SK-N-SH treated with all-trans-retinoic acid at 6 μM for 48 hours (cell line): ENCODE measurements at regions not wholly inside any gene's neighbourhood (a gene's known extent, or its start where the extent isn't known, plus 50 kb on each side); places are given as distances from the start of the nearest gene placed in this dataset.

Experiments
- ATAC-seq: fragments of 200-7000 bp; cut with Tn5 transposase; 3 replicates; pipeline ENCODE4 v1.9.1; 2020; ENCODE audit warnings: mild to moderate bottlenecking, moderate library complexity
- ARNTL ChIP-seq: fragments of 450-650 bp; formaldehyde crosslinking; IDR thresholded peaks from 2 replicates; pipeline ENCODE4 v1.5.0; 2020; ENCODE audit warnings: low read depth, mild to moderate bottlenecking, moderate library complexity, borderline replicate concordance
- BACH2 ChIP-seq: fragments of 250-450 bp; sonication (Bioruptor Pico); IDR thresholded peaks from 2 replicates; pipeline ENCODE4 v1.9.0; 2021; ENCODE audit warnings: mild to moderate bottlenecking, borderline replicate concordance
- CREB5 ChIP-seq: fragments of 250-450 bp; sonication (Bioruptor Pico); IDR thresholded peaks from 2 replicates; pipeline ENCODE4 v1.5.1; 2020; ENCODE audit warnings: low read depth, mild to moderate bottlenecking, moderate library complexity
- CSDC2 ChIP-seq: fragments of 250-450 bp; sonication (Bioruptor Pico); IDR thresholded peaks from 2 replicates; pipeline ENCODE4 v1.5.0; 2020; ENCODE audit warnings: mild to moderate bottlenecking, moderate library complexity
- CSRNP3 ChIP-seq: fragments of 250-450 bp; sonication (Bioruptor Pico); IDR thresholded peaks from 2 replicates; pipeline ENCODE4 v1.5.1; 2021; ENCODE audit warnings: mild to moderate bottlenecking, moderate library complexity
- ESRRG ChIP-seq: fragments of 250-450 bp; sonication (Bioruptor Pico); IDR thresholded peaks from 2 replicates; pipeline ENCODE4 v1.6.1; 2021; ENCODE audit warnings: mild to moderate bottlenecking
- GLIS3 ChIP-seq: fragments of 250-450 bp; sonication (Bioruptor Pico); IDR thresholded peaks from 2 replicates; pipeline ENCODE4 v1.5.0; 2020; ENCODE audit warnings: mild to moderate bottlenecking, moderate library complexity
- ISL1 ChIP-seq: fragments of 250-450 bp; sonication (Bioruptor Pico); IDR thresholded peaks from 2 replicates; pipeline ENCODE4 v2.1.2; 2022; ENCODE audit warnings: mild to moderate bottlenecking, moderate library complexity
- PATZ1 ChIP-seq: fragments of 250-450 bp; sonication (Bioruptor Pico); IDR thresholded peaks from 2 replicates; pipeline ENCODE4 v1.8.0; 2020; ENCODE audit warnings: mild to moderate bottlenecking, moderate library complexity, borderline replicate concordance
- POU6F1 ChIP-seq: fragments of 250-450 bp; sonication (Bioruptor Pico); IDR thresholded peaks from 2 replicates; pipeline ENCODE4 v1.8.0; 2021; ENCODE audit warnings: low read depth, mild to moderate bottlenecking, moderate library complexity, borderline replicate concordance
- PPARA ChIP-seq: fragments of 250-450 bp; sonication (Bioruptor Pico); IDR thresholded peaks from 2 replicates; pipeline ENCODE4 v1.5.0; 2020; ENCODE audit warnings: mild to moderate bottlenecking, borderline replicate concordance
- RARB ChIP-seq: fragments of 250-450 bp; sonication (Bioruptor Pico); IDR thresholded peaks from 2 replicates; pipeline ENCODE4 v1.8.0; 2021; ENCODE audit warnings: mild to moderate bottlenecking, moderate library complexity
- SNAI2 ChIP-seq: fragments of 250-450 bp; sonication (Bioruptor Pico); IDR thresholded peaks from 2 replicates; pipeline ENCODE4 v1.5.0; 2020; ENCODE audit warnings: mild to moderate bottlenecking, moderate library complexity
- TCF4 ChIP-seq: fragments of 250-450 bp; sonication (Bioruptor Pico); IDR thresholded peaks from 2 replicates; pipeline ENCODE4 v1.8.0; 2021; ENCODE audit warnings: mild to moderate bottlenecking, moderate library complexity, borderline replicate concordance
- TSHZ2 ChIP-seq: fragments of 250-450 bp; sonication (Bioruptor Pico); IDR thresholded peaks from 2 replicates; pipeline ENCODE4 v1.5.0; 2020; ENCODE audit warnings: mild to moderate bottlenecking, moderate library complexity
- ZC3H10 ChIP-seq: fragments of 250-450 bp; sonication (Bioruptor Pico); IDR thresholded peaks from 2 replicates; pipeline ENCODE4 v1.5.1; 2021; ENCODE audit warnings: mild to moderate bottlenecking, moderate library complexity
- ZFP3 ChIP-seq: fragments of 250-450 bp; sonication (Bioruptor Pico); IDR thresholded peaks from 2 replicates; pipeline ENCODE4 v1.5.0; 2020; ENCODE audit warnings: mild to moderate bottlenecking, moderate library complexity
- ZFP30 ChIP-seq: fragments of 450-650 bp; formaldehyde crosslinking; IDR thresholded peaks from 2 replicates; pipeline ENCODE4 v1.5.0; 2022; ENCODE audit warnings: mild to moderate bottlenecking, moderate library complexity
- ZNF565 ChIP-seq: fragments of 450-650 bp; formaldehyde crosslinking; conservative IDR thresholded peaks from 2 replicates; pipeline ENCODE4 v1.5.0; 2020; ENCODE audit warnings: low read depth, mild to moderate bottlenecking, moderate library complexity
- ZNF70 ChIP-seq: fragments of 450-650 bp; formaldehyde crosslinking; IDR thresholded peaks from 2 replicates; pipeline ENCODE4 v1.5.0; 2020; ENCODE audit warnings: mild to moderate bottlenecking, moderate library complexity
- ZNF8 ChIP-seq: fragments of 450-650 bp; formaldehyde crosslinking; IDR thresholded peaks from 2 replicates; pipeline ENCODE4 v1.5.0; 2020; ENCODE audit warnings: mild to moderate bottlenecking, moderate library complexity

GRCh38 chr7:17506596-17506995, 208.1 kb downstream of the AHR start:
- TF ChIP-seq ZFP3 (CRISPR knock-in tag) = no peak
- no peak for TF ChIP-seq RARB (CRISPR knock-in tag)
- TF ChIP-seq ZNF8 (CRISPR knock-in tag) = no peak
- no peak for TF ChIP-seq CREB5 (CRISPR knock-in tag)
- no peak for TF ChIP-seq SNAI2
- TF ChIP-seq BACH2 (CRISPR knock-in tag) = no peak
- TF ChIP-seq ZFP30 (CRISPR knock-in tag) = no peak
- no peak for TF ChIP-seq CSRNP3 (CRISPR knock-in tag)
- no peak for TF ChIP-seq CSDC2
- no peak for TF ChIP-seq ZNF565 (CRISPR knock-in tag)
- no peak for TF ChIP-seq TCF4 (CRISPR knock-in tag)
- TF ChIP-seq POU6F1 (CRISPR knock-in tag) = no peak
- no peak for TF ChIP-seq ESRRG (CRISPR knock-in tag)
- TF ChIP-seq ARNTL (CRISPR knock-in tag) = no peak
- TF ChIP-seq PPARA = no peak
- no peak for TF ChIP-seq ZNF70 (CRISPR knock-in tag)
- TF ChIP-seq TSHZ2 (CRISPR knock-in tag) = no peak
- TF ChIP-seq GLIS3 (CRISPR knock-in tag) = no peak
- no peak for TF ChIP-seq PATZ1 (CRISPR knock-in tag)
- no peak for TF ChIP-seq ZC3H10 (CRISPR knock-in tag)
- TF ChIP-seq, all 23 proteins: peak for 0

GRCh38 chr7:17507717-17508116, 209.3 kb downstream of the AHR start:
- TF ChIP-seq TCF4 (CRISPR knock-in tag) (no peak), CSRNP3 (CRISPR knock-in tag) (no peak), ESRRG (CRISPR knock-in tag) (no peak), POU6F1 (CRISPR knock-in tag) (no peak), ISL1 (no peak)
- TF ChIP-seq, all 23 proteins: peak for 0
- no peak for ATAC-seq

More at GRCh38 chr7:17506596-17506995, 208.1 kb downstream of the AHR start:
- no peak for ATAC-seq
